Stomach (tissue), 8 donors: ENCODE measurements at regions not wholly inside any gene's neighbourhood (a gene's known extent, or its start where the extent isn't known, plus 50 kb on each side); places are given as distances from the start of the nearest gene placed in this dataset.

ENCODE experiments used
- DNase-seq, 2 donors: peaks; one replicate each; pipeline versions ENCODE4 v3.0.0 to v3.0.0-alpha.2; 2013 to 2019
- H3K27ac ChIP-seq, 5 donors: fragments of 200-600 bp in 4 of 5; sonication (generic) in 4 of 5; one replicate each; pipeline ENCODE4 v1.5.1; 2013 to 2019; ENCODE audit warnings: mild to moderate bottlenecking in 1 of 5, moderate library complexity in 1 of 5
- H3K27me3 ChIP-seq, 3 donors: fragments of 200-600 bp; sonication (generic); one replicate each; pipeline ENCODE4 v1.5.1; 2017 to 2019; ENCODE audit warnings: mixed run types in 1 of 3
- H3K36me3 ChIP-seq, 4 donors: fragments of 200-600 bp; sonication (generic); 1 replicate in 3 of 4; 2 replicates in 1 of 4; pipeline ENCODE4 v1.5.1; 2016 to 2019
- H3K4me1 ChIP-seq, 4 donors: fragments of 200-600 bp; sonication (generic); one replicate each; pipeline ENCODE4 v1.5.1; 2016 to 2019
- H3K4me3 ChIP-seq, 4 donors: fragments of 200-600 bp; sonication (generic) in 3 of 4; one replicate each; pipeline ENCODE4 v1.5.1; 2016 to 2019; ENCODE audit warnings: mild to moderate bottlenecking in 1 of 4
- H3K9me3 ChIP-seq, 4 donors: fragments of 200-600 bp; sonication (generic); one replicate each; pipeline ENCODE4 v1.5.1; 2016 to 2019
- EP300 ChIP-seq: sonication (generic); formaldehyde crosslinking; IDR thresholded peaks from one replicate; pipeline ENCODE4 v1.6.1; 2017; ENCODE audit warnings: antibody characterized with exemption
- POLR2A ChIP-seq, 4 donors: fragments of 450-650 bp; IDR thresholded peaks; one replicate each; pipeline ENCODE4 v1.6.1; 2016; ENCODE audit warnings: antibody characterized with exemption in 4 of 4, control low read depth in 2 of 4, mild to moderate bottlenecking in 1 of 4, moderate library complexity in 1 of 4
- POLR2AphosphoS5 ChIP-seq, 3 donors: sonication (generic); formaldehyde crosslinking; IDR thresholded peaks; one replicate each; pipeline ENCODE4 v1.6.1; 2016; ENCODE audit warnings: antibody characterized with exemption in 3 of 3
- WGBS, 5 donors: extraction: QIAGEN DNeasy Blood & Tissue Kit in 3 of 5; methylation state at CpG; one replicate each; pipeline versions ENCODE4 v1.1.5 to v1.1.7; 2013 to 2018; 5-methylcytosine and 5-hydroxymethylcytosine counted together
- intact Hi-C: fragments of 100-400 bp; cut with DNase I; formaldehyde crosslinking; loops from one replicate; pipeline ENCODE4 v1.15.1; 2023; ENCODE audit warnings: low total_unique reads
- TF ChIP-seq, protein P1 (sequence below), 7 experiments: fragments of 450-650 bp in 4 of 7; fragments of 200-600 bp in 3 of 7; sonication (generic) in 3 of 7; IDR thresholded peaks; one replicate each; pipeline ENCODE4 v1.5.1; 2016 to 2019; ENCODE audit warnings: antibody characterized with exemption in 7 of 7, control low read depth in 2 of 7, mild to moderate bottlenecking in 1 of 7
- donor health status: healthy with polysubstance abuse.
- donor health status: Bipolar disorder and iron deficiency.
- donor health status: healthy.

DNA sequence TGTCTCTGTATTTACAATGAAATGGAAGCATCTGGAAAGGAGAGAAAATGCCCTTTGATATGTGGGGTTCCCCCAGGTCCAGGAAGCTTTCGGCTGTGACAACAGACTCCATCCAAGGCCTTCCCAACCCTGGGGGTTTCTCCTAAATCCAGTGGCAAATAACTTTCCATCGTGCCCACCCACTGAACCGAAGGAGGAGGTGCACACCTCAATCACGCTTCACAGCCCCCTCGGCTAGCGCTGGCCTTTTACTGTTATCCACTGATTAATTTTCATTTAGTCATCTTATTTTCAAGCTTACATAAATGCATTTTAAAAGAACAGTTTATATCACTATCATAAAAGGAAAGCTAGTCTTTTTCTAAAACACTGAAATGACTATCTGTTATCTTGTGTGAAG is 286.8 kb upstream of the ZMIZ1 start:
- intact Hi-C loops = no loop called here
- TF ChIP-seq POLR2AphosphoS5 (IDR thresholded peaks at IDR 0.05) = no peak
- TF ChIP-seq, protein P1, sequence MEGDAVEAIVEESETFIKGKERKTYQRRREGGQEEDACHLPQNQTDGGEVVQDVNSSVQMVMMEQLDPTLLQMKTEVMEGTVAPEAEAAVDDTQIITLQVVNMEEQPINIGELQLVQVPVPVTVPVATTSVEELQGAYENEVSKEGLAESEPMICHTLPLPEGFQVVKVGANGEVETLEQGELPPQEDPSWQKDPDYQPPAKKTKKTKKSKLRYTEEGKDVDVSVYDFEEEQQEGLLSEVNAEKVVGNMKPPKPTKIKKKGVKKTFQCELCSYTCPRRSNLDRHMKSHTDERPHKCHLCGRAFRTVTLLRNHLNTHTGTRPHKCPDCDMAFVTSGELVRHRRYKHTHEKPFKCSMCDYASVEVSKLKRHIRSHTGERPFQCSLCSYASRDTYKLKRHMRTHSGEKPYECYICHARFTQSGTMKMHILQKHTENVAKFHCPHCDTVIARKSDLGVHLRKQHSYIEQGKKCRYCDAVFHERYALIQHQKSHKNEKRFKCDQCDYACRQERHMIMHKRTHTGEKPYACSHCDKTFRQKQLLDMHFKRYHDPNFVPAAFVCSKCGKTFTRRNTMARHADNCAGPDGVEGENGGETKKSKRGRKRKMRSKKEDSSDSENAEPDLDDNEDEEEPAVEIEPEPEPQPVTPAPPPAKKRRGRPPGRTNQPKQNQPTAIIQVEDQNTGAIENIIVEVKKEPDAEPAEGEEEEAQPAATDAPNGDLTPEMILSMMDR (IDR thresholded peaks at IDR 0.05) = no peak
- TF ChIP-seq EP300 = no peak
- TF ChIP-seq POLR2A (IDR thresholded peaks at IDR 0.05) = no peak

DNA sequence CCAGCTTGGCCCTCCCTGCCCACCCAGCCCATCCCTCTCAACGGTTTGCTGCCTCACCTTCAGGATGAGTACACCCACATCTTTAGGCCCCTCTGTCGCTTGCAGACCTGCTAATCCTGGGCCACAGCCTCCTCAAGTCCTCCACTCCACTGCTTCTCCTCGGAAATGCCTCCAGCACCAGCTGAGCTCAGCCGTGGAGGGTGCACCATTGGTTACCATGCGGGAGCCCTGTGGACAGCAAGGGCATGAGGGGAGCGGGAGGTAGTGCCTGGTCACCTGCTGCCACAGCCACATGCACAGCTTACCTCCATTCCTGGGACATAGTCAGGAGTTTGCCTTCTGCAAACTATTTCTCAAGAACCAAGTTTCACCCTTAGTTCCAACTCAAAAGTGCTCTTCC is 286.3 kb upstream of the ZMIZ1 start:
- 87 to 92% (median 88%) methylated on average over 6 of the region's 6 CpGs for WGBS, 5 donors
- no peak overlapping the region for H3K27ac ChIP-seq
- intact Hi-C loops = no loop called here
- no peak overlapping the region for H3K4me3 ChIP-seq
- peaks cover 5 to 23% (median 12%) of the 10 kb centered on the region in 4 donors for H3K4me1 ChIP-seq
- H3K36me3 ChIP-seq = no peaks in the 10 kb centered on the region
- peaks cover 0 to 8% (median 0%) of the 10 kb centered on the region in 4 donors for H3K9me3 ChIP-seq
- no peaks in the 10 kb centered on the region for H3K27me3 ChIP-seq
- DNase-seq = no peak
- TF ChIP-seq, protein P1 (IDR thresholded peaks at IDR 0.05) = no peak
- TF ChIP-seq POLR2AphosphoS5 (IDR thresholded peaks at IDR 0.05) = no peak
- TF ChIP-seq EP300 = no peak
- no peak for TF ChIP-seq POLR2A (IDR thresholded peaks at IDR 0.05)

More for the DNA sequence above, 286.8 kb upstream of the ZMIZ1 start:
- peaks cover 0 to 8% (median 0%) of the 10 kb centered on the region in 4 donors for H3K9me3 ChIP-seq
- H3K27ac ChIP-seq = no peak overlapping the region
- H3K27me3 ChIP-seq = no peaks in the 10 kb centered on the region
- no peaks in the 10 kb centered on the region for H3K36me3 ChIP-seq
- 78 to 95% (median 84%) methylated on average over 6 of the region's 6 CpGs for WGBS, 5 donors
- DNase-seq = no peak
- peaks cover 9 to 23% (median 15%) of the 10 kb centered on the region in 4 donors for H3K4me1 ChIP-seq
- no peak overlapping the region for H3K4me3 ChIP-seq

DNA sequence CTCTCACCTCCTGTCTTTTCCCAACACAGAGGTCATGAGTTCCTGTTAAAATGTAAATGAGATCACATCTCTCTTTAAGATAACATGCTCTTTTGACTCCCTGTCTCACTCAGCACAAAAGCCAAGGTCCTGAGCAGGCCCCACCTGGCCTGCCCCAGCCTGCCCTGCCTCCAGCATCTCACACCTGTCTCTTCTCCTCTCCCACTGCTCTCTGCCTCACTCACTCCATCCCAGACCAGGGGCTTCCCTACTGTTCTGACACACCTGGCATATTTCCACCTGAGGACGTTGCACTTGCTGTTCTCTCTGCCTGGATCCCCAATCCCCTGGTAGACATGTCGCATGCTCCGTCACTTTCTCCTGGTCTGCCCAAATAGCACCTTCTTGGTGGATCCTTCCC is 285.0 kb upstream of the ZMIZ1 start:
- no peak overlapping the region for H3K4me3 ChIP-seq
- H3K27ac ChIP-seq = no peak overlapping the region
- intact Hi-C loops = no loop called here
- TF ChIP-seq, protein P1 (IDR thresholded peaks at IDR 0.05) = no peak
- TF ChIP-seq EP300 = no peak
- no peak for TF ChIP-seq POLR2A (IDR thresholded peaks at IDR 0.05)
- TF ChIP-seq POLR2AphosphoS5 (IDR thresholded peaks at IDR 0.05) = no peak
- WGBS, 5 donors = 90 to 96% (median 94%) methylated on average over 3 of the region's 3 CpGs
- no peaks in the 10 kb centered on the region for H3K36me3 ChIP-seq
- H3K4me1 ChIP-seq = peaks cover 0 to 12% (median 3%) of the 10 kb centered on the region in 4 donors
- DNase-seq = no peak
- peaks cover 0 to 8% (median 0%) of the 10 kb centered on the region in 4 donors for H3K9me3 ChIP-seq
- no peaks in the 10 kb centered on the region for H3K27me3 ChIP-seq

DNA sequence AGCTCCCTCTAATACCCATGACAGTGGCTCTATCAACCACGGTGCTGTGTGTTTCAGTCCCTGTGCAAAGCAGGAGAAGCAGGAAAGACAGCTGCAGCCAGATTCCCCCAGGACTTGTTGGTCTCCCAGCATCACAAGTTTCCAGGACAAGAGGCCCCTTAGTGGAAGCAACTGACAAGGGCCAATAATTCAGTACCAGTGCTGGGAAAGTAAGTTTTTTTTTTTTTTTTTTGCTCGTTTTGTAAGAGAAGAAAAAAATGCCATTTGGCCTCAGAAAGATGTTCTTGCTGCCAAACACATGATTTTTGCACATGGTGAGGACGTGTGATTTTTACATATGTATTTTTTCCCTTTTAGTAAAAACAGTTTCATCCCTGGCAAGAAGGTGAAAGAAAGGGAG is 284.2 kb upstream of the ZMIZ1 start:
- Histone ChIP-seq H3K27ac (no peak overlapping the region), H3K4me1 (peaks cover 0 to 12% (median 3%) of the 10 kb centered on the region in 4 donors), H3K4me3 (no peak overlapping the region), H3K36me3 (no peaks in the 10 kb centered on the region), H3K9me3 (peaks cover 0 to 8% (median 0%) of the 10 kb centered on the region in 4 donors), H3K27me3 (no peaks in the 10 kb centered on the region)
- no peak for TF ChIP-seq POLR2A (IDR thresholded peaks at IDR 0.05)
- intact Hi-C loops = no loop called here
- 44 to 75% (median 61%) methylated on average over 3 of the region's 3 CpGs for WGBS, 5 donors
- peak in 1 of 2 donors; percentile 59 for DNase-seq

DNA sequence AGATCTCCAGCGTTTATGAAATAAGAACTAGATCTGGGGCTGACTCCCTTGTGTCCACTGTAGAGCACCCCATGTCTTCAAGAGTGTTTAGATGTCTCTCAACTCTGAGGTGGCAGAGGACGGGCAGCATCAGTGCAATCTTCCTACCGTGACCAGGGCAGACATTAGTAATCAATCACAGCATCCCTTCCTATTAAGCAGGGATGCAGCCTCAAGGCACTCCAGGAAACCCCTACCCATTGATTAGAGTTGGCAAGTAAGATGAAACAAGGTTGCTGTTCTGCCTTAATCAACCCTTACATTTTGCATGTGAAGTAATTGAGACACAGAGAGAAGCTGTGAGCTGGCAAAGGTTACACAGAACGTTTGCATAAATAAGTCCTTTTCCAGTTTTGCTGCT is 283.7 kb upstream of the ZMIZ1 start:
- H3K4me3 ChIP-seq = no peak overlapping the region
- 71 to 83% (median 76%) methylated on average over 4 of the region's 4 CpGs for WGBS, 5 donors
- TF ChIP-seq EP300 = no peak
- H3K27me3 ChIP-seq = no peaks in the 10 kb centered on the region
- no peaks in the 10 kb centered on the region for H3K36me3 ChIP-seq
- no peak for DNase-seq
- H3K27ac ChIP-seq = no peak overlapping the region
- H3K9me3 ChIP-seq = peaks cover 0 to 8% (median 0%) of the 10 kb centered on the region in 4 donors
- intact Hi-C loops = no loop called here
- H3K4me1 ChIP-seq = peaks cover 0 to 12% (median 3%) of the 10 kb centered on the region in 4 donors
